Neural cell (in vitro differentiated cells): ENCODE measurements at regions not wholly inside any gene's neighbourhood (a gene's known extent, or its start where the extent isn't known, plus 50 kb on each side); places are given as distances from the start of the nearest gene placed in this dataset.

Experiments
- H2AFZ ChIP-seq: fragments of 200-600, 300-800 bp; sonication (generic), shearing (Covaris generic); 2 replicates; pipeline ENCODE4 v1.6.0; 2014; ENCODE audit warnings: low read depth, mild to moderate bottlenecking, antibody characterized with exemption, low read length, moderate library complexity
- H3F3A ChIP-seq: fragments of 200-600 bp; shearing (Covaris generic); 2 replicates; pipeline ENCODE4 v1.6.1; 2016; ENCODE audit warnings: mild to moderate bottlenecking, moderate library complexity, mixed read lengths, antibody characterized with exemption, low read length; ENCODE audit not compliant: insufficient read depth, poor library complexity, severe bottlenecking
- H3K27ac ChIP-seq: fragments of 200-600, 300-800 bp; sonication (generic), shearing (Covaris generic); 2 replicates; pipeline ENCODE4 v1.5.1; 2014; ENCODE audit warnings: mild to moderate bottlenecking, low read length, moderate library complexity
- H3K27me3 ChIP-seq: fragments of 300-800, 200-600 bp; sonication (generic), shearing (Covaris generic); 2 replicates; pipeline ENCODE4 v1.6.0; 2014; ENCODE audit warnings: mild to moderate bottlenecking, low read depth, low read length, moderate library complexity; ENCODE audit not compliant: insufficient read depth
- H3K36me3 ChIP-seq: fragments of 300-800, 200-600 bp; sonication (generic), shearing (Covaris generic); 2 replicates; pipeline ENCODE4 v1.5.1; 2014; ENCODE audit warnings: mild to moderate bottlenecking, antibody characterized with exemption, low read length, moderate library complexity; ENCODE audit not compliant: insufficient read depth
- H3K4me2 ChIP-seq: fragments of 300-800, 200-600 bp; sonication (generic), shearing (Covaris generic); 2 replicates; pipeline ENCODE4 v1.6.0; 2014; ENCODE audit warnings: mild to moderate bottlenecking, low read length
- H3K4me3 ChIP-seq: fragments of 300-800, 200-600 bp; sonication (generic), shearing (Covaris generic); 2 replicates; pipeline ENCODE4 v1.5.1; 2014; ENCODE audit warnings: mild to moderate bottlenecking, low read length, moderate library complexity
- H3K79me2 ChIP-seq: fragments of 200-600 bp; shearing (Covaris generic); replicated peaks from 2 replicates; pipeline ENCODE4 v1.6.0; 2014; ENCODE audit warnings: mild to moderate bottlenecking, low read length, moderate library complexity; ENCODE audit not compliant: insufficient read depth
- H3K9ac ChIP-seq: fragments of 300-800, 200-600 bp; sonication (generic), shearing (Covaris generic); 2 replicates; pipeline ENCODE4 v1.6.1; 2016; ENCODE audit warnings: mild to moderate bottlenecking, low read length, mixed read lengths
- H3K9me2 ChIP-seq: fragments of 200-600 bp; shearing (Covaris generic); 2 replicates; pipeline ENCODE4 v1.6.1; 2016; ENCODE audit warnings: mild to moderate bottlenecking, low read length, mixed read lengths; ENCODE audit not compliant: insufficient read depth
- H3K9me3 ChIP-seq: fragments of 200-600, 300-800 bp; sonication (generic), shearing (Covaris generic); 2 replicates; pipeline ENCODE4 v1.6.1; 2016; ENCODE audit warnings: mild to moderate bottlenecking, mixed run types, low read length, moderate library complexity, mixed read lengths
- H4K20me1 ChIP-seq: fragments of 200-600 bp; shearing (Covaris generic); 2 replicates; pipeline ENCODE4 v1.6.1; 2016; ENCODE audit warnings: mild to moderate bottlenecking, mixed run types; ENCODE audit not compliant: insufficient read depth
- EP300 ChIP-seq: fragments of 450-650 bp; conservative IDR thresholded peaks from 2 replicates; pipeline ENCODE4 v1.6.1; 2014; ENCODE audit warnings: antibody characterized with exemption, mild to moderate bottlenecking, moderate library complexity; ENCODE audit not compliant: poor library complexity, severe bottlenecking
- EZH2 ChIP-seq: fragments of 200-600, 300-800 bp; shearing (Covaris generic), sonication (generic); IDR thresholded peaks from 2 replicates; pipeline ENCODE4 v1.6.1; 2014; ENCODE audit warnings: antibody characterized with exemption, low read length, borderline replicate concordance, mild to moderate bottlenecking; ENCODE audit not compliant: insufficient read depth, poor library complexity, severe bottlenecking
- MXI1 ChIP-seq: fragments of 450-650 bp; conservative IDR thresholded peaks from 2 replicates; pipeline ENCODE4 v1.6.1; 2014; ENCODE audit warnings: antibody characterized with exemption, mild to moderate bottlenecking; ENCODE audit not compliant: poor library complexity, severe bottlenecking
- POLR2AphosphoS5 ChIP-seq: IDR thresholded peaks from 2 replicates; pipeline ENCODE4 v1.6.1; 2012
- RAD21 ChIP-seq: fragments of 450-650 bp; conservative IDR thresholded peaks from 2 replicates; pipeline ENCODE4 v1.6.1; 2014; ENCODE audit warnings: antibody characterized with exemption, mild to moderate bottlenecking, moderate library complexity
- SMC3 ChIP-seq: fragments of 450-650 bp; conservative IDR thresholded peaks from 2 replicates; pipeline ENCODE4 v1.6.1; 2014; ENCODE audit warnings: antibody characterized with exemption, mild to moderate bottlenecking, moderate library complexity; ENCODE audit not compliant: poor library complexity
- TAF1 ChIP-seq: IDR thresholded peaks from 2 replicates; pipeline ENCODE4 v1.6.1; 2012; ENCODE audit warnings: low read depth
- TF ChIP-seq, protein P1 (sequence below): IDR thresholded peaks from 2 replicates; pipeline ENCODE4 v1.6.1; 2012; ENCODE audit warnings: borderline replicate concordance
- TF ChIP-seq, protein P2 (sequence below): fragments of 450-650 bp; IDR thresholded peaks from 2 replicates; pipeline ENCODE4 v1.5.1; 2014; ENCODE audit warnings: antibody characterized with exemption, mild to moderate bottlenecking, moderate library complexity; ENCODE audit not compliant: poor library complexity, severe bottlenecking

DNA sequence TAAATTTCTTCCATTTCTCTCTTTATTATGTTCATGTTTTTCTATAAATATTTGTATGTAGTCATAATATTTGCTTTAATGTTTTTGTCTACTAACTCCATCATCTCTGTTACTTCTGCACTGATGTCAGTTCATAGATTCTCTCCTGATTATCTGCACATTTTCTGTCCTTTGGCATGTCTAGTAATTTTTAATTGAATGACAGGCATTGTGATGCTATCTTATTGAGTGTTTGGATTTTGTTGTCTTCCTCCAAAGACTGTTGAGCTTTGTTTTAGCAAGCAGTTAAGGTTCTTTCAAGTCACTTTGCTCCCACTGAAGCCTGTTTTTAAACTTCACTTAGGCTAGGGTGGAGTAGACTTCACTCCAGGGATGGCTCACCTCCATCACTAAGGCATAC is 276.8 kb downstream of the DLEU7 start:
- H3K9me3 ChIP-seq = no peaks in the 10 kb centered on the region
- no peak overlapping the region for H2AFZ ChIP-seq
- TF ChIP-seq, protein P1, sequence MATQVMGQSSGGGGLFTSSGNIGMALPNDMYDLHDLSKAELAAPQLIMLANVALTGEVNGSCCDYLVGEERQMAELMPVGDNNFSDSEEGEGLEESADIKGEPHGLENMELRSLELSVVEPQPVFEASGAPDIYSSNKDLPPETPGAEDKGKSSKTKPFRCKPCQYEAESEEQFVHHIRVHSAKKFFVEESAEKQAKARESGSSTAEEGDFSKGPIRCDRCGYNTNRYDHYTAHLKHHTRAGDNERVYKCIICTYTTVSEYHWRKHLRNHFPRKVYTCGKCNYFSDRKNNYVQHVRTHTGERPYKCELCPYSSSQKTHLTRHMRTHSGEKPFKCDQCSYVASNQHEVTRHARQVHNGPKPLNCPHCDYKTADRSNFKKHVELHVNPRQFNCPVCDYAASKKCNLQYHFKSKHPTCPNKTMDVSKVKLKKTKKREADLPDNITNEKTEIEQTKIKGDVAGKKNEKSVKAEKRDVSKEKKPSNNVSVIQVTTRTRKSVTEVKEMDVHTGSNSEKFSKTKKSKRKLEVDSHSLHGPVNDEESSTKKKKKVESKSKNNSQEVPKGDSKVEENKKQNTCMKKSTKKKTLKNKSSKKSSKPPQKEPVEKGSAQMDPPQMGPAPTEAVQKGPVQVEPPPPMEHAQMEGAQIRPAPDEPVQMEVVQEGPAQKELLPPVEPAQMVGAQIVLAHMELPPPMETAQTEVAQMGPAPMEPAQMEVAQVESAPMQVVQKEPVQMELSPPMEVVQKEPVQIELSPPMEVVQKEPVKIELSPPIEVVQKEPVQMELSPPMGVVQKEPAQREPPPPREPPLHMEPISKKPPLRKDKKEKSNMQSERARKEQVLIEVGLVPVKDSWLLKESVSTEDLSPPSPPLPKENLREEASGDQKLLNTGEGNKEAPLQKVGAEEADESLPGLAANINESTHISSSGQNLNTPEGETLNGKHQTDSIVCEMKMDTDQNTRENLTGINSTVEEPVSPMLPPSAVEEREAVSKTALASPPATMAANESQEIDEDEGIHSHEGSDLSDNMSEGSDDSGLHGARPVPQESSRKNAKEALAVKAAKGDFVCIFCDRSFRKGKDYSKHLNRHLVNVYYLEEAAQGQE = no peak
- TF ChIP-seq POLR2AphosphoS5 (no peak), EZH2 (no peak), TAF1 (no peak), RAD21 (no peak), SMC3 (no peak), EP300 (no peak), MXI1 (no peak)
- TF ChIP-seq, protein P2, sequence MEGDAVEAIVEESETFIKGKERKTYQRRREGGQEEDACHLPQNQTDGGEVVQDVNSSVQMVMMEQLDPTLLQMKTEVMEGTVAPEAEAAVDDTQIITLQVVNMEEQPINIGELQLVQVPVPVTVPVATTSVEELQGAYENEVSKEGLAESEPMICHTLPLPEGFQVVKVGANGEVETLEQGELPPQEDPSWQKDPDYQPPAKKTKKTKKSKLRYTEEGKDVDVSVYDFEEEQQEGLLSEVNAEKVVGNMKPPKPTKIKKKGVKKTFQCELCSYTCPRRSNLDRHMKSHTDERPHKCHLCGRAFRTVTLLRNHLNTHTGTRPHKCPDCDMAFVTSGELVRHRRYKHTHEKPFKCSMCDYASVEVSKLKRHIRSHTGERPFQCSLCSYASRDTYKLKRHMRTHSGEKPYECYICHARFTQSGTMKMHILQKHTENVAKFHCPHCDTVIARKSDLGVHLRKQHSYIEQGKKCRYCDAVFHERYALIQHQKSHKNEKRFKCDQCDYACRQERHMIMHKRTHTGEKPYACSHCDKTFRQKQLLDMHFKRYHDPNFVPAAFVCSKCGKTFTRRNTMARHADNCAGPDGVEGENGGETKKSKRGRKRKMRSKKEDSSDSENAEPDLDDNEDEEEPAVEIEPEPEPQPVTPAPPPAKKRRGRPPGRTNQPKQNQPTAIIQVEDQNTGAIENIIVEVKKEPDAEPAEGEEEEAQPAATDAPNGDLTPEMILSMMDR = no peak
- H3K27me3 ChIP-seq = no peaks in the 10 kb centered on the region
- no peak overlapping the region for H3K27ac ChIP-seq
- no peaks in the 10 kb centered on the region for H4K20me1 ChIP-seq
- no peak overlapping the region for H3K9ac ChIP-seq
- no peaks in the 10 kb centered on the region for H3F3A ChIP-seq
- H3K79me2 ChIP-seq = no peaks in the 10 kb centered on the region
- no peaks in the 10 kb centered on the region for H3K36me3 ChIP-seq
- H3K9me2 ChIP-seq = no peaks in the 10 kb centered on the region
- no peak overlapping the region for H3K4me2 ChIP-seq
- H3K4me3 ChIP-seq = no peak overlapping the region

DNA sequence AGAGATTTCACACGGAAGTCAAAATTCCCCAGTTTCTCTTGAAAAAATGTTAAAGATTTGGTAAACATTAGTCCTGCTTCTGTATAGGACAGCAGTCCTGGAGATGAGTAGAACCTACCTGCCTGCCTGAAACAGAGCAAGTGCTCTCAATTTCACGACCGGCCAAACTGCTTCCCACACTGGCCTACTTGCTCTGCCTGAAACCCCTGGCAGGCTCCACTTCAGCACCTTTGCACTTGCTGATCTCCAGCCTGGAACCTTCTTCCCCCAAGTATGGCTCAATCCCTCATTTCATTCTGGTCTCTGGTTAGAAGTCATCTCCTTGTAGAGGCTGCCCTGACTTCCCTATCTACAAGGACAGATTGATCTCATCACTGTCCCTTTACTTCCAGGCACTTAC is 271.4 kb downstream of the DLEU7 start:
- TF ChIP-seq SMC3 (no peak), EP300 (no peak), RAD21 (no peak), TAF1 (no peak), EZH2 (no peak), MXI1 (no peak), POLR2AphosphoS5 (no peak)
- TF ChIP-seq, protein P2 = no peak
- TF ChIP-seq, protein P1 = no peak
- no peaks in the 10 kb centered on the region for H3K9me2 ChIP-seq
- H3K27ac ChIP-seq = no peak overlapping the region
- no peaks in the 10 kb centered on the region for H3K27me3 ChIP-seq
- H3K4me3 ChIP-seq = no peak overlapping the region
- H3K9ac ChIP-seq = no peak overlapping the region
- H3K4me2 ChIP-seq = no peak overlapping the region
- no peaks in the 10 kb centered on the region for H3F3A ChIP-seq
- H2AFZ ChIP-seq = no peak overlapping the region
- H3K9me3 ChIP-seq = no peaks in the 10 kb centered on the region
- H4K20me1 ChIP-seq = no peaks in the 10 kb centered on the region
- H3K36me3 ChIP-seq = no peaks in the 10 kb centered on the region
- H3K79me2 ChIP-seq = no peaks in the 10 kb centered on the region
